Calu3 (cell line): ENCODE measurements at regions not wholly inside any gene's neighbourhood (a gene's known extent, or its start where the extent isn't known, plus 50 kb on each side); places are given as distances from the start of the nearest gene placed in this dataset.

Experiments
- BruUV-seq: library from RNA; stranded (reverse); fragments of 400-500 nt; replicated peaks from 2 replicates; lab custom pipeline; 2021; lab: Mats Ljungman, UMichigan
- CTCF ChIA-PET: fragments of 300-600 bp; sonication (Branson Sonifier 250); formaldehyde crosslinking; loops from one replicate; lab custom pipeline; 2022; ENCODE audit warnings: antibody characterized with exemption; lab: Charles Lee
- DNase-seq: peaks from one replicate; pipeline ENCODE4 v3.0.0; 2022
- H3K27ac Mint-ChIP-seq: one replicate; pipeline ENCODE4 v1.8.0; 2022; ENCODE audit warnings: mixed read lengths; ENCODE audit not compliant: unreplicated experiment
- H3K27me3 Mint-ChIP-seq: one replicate; pipeline ENCODE4 v1.8.0; 2022; ENCODE audit warnings: mixed read lengths; ENCODE audit not compliant: unreplicated experiment
- H3K36me3 Mint-ChIP-seq: one replicate; pipeline ENCODE4 v1.8.0; 2022; ENCODE audit warnings: mild to moderate bottlenecking, moderate library complexity, mixed read lengths; ENCODE audit not compliant: insufficient read depth, unreplicated experiment
- H3K4me1 Mint-ChIP-seq: one replicate; pipeline ENCODE4 v1.8.0; 2022; ENCODE audit warnings: mild to moderate bottlenecking, low read depth, mixed read lengths; ENCODE audit not compliant: unreplicated experiment
- H3K4me3 Mint-ChIP-seq: one replicate; pipeline ENCODE4 v1.8.0; 2022; ENCODE audit warnings: mild to moderate bottlenecking, low read depth, moderate library complexity, mixed read lengths; ENCODE audit not compliant: unreplicated experiment
- H3K9me3 Mint-ChIP-seq: one replicate; pipeline ENCODE4 v1.8.0; 2022; ENCODE audit warnings: low read depth, mixed read lengths; ENCODE audit not compliant: unreplicated experiment
- intact Hi-C: fragments of 100-400 bp; cut with micrococcal nuclease; formaldehyde crosslinking; loops from one replicate; pipeline ENCODE4 v1.10.0; 2022; ENCODE audit not compliant: unreplicated experiment
- TF ChIP-seq, protein P1 (sequence below): fragments of 200-600 bp; IDR thresholded peaks from one replicate; pipeline ENCODE4 v1.8.0; 2022; ENCODE audit warnings: antibody characterized with exemption; ENCODE audit not compliant: unreplicated experiment

DNA sequence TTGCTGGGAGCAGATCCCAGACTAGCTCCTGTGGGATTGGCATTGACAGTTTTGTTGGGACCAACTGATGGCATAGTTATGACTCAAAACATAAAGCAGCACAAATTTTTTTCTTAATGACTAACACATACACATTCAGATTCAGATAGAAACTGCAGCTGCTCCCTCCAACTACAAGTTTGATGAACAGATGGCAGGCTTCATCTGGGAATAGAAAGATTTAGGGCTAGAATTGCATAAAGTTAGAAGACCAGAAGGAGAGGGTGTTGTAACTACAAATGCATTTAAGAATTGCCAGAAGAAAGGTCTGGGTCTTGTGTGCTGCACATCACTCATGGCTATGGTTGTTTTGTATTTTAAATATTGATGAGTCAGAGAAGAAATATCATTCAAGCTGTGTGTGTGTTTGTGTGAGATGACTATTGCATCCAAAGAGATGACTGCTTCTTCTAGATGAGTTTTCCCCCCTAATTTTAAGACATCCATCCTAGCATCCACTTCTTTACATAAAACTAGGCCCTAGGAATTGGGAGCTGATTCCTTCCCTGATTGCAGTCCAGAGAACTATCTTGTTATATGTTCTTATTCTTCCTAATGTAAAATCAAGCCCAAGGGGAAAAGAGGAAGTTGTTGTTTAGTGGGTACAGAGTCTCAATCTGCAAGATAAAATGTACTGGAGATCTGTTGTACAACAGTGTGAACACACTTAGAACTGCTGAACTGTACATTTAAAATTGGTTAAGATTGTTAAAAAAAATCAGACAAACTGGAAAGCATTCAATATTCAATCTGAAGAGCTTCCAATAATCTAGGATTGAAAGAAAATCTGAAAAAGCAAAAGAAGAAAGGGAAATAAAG lies 175.1 kb downstream of the PARM1 start:
- no peaks in the 10 kb centered on the region for H3K4me1 Mint-ChIP-seq
- no peak overlapping the region for H3K4me3 Mint-ChIP-seq
- TF ChIP-seq, protein P1, sequence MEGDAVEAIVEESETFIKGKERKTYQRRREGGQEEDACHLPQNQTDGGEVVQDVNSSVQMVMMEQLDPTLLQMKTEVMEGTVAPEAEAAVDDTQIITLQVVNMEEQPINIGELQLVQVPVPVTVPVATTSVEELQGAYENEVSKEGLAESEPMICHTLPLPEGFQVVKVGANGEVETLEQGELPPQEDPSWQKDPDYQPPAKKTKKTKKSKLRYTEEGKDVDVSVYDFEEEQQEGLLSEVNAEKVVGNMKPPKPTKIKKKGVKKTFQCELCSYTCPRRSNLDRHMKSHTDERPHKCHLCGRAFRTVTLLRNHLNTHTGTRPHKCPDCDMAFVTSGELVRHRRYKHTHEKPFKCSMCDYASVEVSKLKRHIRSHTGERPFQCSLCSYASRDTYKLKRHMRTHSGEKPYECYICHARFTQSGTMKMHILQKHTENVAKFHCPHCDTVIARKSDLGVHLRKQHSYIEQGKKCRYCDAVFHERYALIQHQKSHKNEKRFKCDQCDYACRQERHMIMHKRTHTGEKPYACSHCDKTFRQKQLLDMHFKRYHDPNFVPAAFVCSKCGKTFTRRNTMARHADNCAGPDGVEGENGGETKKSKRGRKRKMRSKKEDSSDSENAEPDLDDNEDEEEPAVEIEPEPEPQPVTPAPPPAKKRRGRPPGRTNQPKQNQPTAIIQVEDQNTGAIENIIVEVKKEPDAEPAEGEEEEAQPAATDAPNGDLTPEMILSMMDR = no peak
- no peak overlapping the region for H3K27ac Mint-ChIP-seq
- intact Hi-C loops = no loop called here
- no peaks in the 10 kb centered on the region for H3K27me3 Mint-ChIP-seq
- no peaks in the 10 kb centered on the region for H3K9me3 Mint-ChIP-seq
- BruUV-seq = no TSS peak
- CTCF ChIA-PET = no interaction called here
- DNase-seq = no peak
- no peaks in the 10 kb centered on the region for H3K36me3 Mint-ChIP-seq

DNA sequence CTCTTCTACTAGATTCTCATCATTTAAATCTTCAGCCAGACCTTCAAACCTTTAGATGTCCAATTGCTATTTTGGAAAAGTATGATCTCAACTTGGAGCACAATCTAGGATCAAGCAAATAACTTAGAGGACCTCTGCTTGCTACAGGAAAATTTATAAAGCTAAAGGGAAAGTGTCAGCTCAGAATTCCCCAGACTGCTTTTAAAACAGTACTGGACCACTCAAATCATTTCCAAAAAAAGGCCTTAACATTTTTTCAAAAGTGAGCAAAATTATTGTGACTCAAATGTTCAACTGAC lies 169.8 kb downstream of the PARM1 start:
- no peaks in the 10 kb centered on the region for H3K36me3 Mint-ChIP-seq
- no peaks in the 10 kb centered on the region for H3K4me1 Mint-ChIP-seq
- no peak overlapping the region for H3K27ac Mint-ChIP-seq
- H3K4me3 Mint-ChIP-seq = no peak overlapping the region
- H3K9me3 Mint-ChIP-seq = peaks cover 4% of the 10 kb centered on the region
- CTCF ChIA-PET = interaction anchor here (0.6 kb wide), 1 partner anchor 135 kb away, joined by 3 read pairs; no protein-coding TSS in a partner anchor
- BruUV-seq = no TSS peak
- DNase-seq = no peak
- TF ChIP-seq, protein P1 = no peak
- intact Hi-C loops = no loop called here
- H3K27me3 Mint-ChIP-seq = no peaks in the 10 kb centered on the region

DNA sequence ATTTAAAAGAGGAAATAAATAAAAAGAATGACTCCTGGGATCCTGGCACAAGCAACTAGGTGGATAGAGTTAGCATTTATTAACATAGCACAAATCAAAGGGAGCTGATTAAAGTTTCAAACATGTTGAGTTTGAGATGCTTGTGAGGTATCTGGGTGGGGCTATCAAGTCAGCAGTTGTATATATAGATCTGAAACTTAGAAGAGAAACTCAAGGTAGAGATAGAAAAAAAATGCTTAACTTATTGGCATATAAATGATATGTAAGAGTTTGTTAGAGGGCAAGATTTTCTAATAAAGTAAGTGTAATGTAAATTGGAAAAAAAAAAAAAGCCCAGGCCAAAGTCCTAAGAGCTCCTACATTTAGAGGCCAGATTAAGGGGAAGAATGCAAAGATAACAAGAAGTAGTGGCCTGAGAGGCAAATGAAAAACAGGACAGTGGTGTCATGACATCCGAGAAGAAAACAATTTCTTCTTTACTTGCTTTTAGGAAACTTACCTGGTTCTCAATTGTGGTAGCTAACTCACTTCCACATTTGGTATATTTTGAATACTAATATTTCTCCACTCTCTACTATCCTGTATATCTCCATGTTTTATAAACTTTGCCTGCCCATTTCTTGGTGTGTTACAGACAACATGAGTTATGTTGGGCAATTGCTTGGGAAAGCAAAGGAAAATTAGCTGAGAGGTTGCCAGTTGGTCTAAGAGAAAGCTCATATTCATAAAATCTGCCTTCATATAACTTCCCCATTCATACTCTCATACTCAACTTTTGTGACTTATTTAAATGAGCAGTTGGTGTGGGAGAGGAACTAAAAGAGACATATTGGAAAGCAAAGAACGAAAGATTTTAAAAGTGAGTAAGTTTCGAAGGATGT lies 169.2 kb downstream of the PARM1 start:
- Mint-ChIP-seq H3K4me1 (no peaks in the 10 kb centered on the region), H3K36me3 (no peaks in the 10 kb centered on the region), H3K27me3 (no peaks in the 10 kb centered on the region), H3K4me3 (no peak overlapping the region), H3K9me3 (peaks cover 8% of the 10 kb centered on the region), H3K27ac (no peak overlapping the region)
- CTCF ChIA-PET = no interaction called here
- intact Hi-C loops = no loop called here
- TF ChIP-seq, protein P1 = no peak
- DNase-seq = no peak
- BruUV-seq = no TSS peak
